Glomerular visceral epithelial cell (primary cell): ENCODE measurements at regions not wholly inside any gene's neighbourhood (a gene's known extent, or its start where the extent isn't known, plus 50 kb on each side); places are given as distances from the start of the nearest gene placed in this dataset.
"Not testable (repeated sequence)": the region's sequence is repeated elsewhere in the genome, so short reads cannot be mapped to it uniquely, and the experiment has no call there.

Source experiments
- DNase-seq: peaks from one replicate; pipeline ENCODE4 v3.0.0-alpha.2; 2016; ENCODE audit errors: extremely low spot score

- DNase-seq: no peak
Observed at GRCh38 chrX:5305452-5305851, 923.2 kb downstream of the NLGN4X start.

- no peak for DNase-seq
Observed at GRCh38 chrX:5295004-5295403, 933.7 kb downstream of the NLGN4X start.

- no peak for DNase-seq
Observed at GRCh38 chrX:5290635-5291034, 938.0 kb downstream of the NLGN4X start.

- DNase-seq: not testable (repeated sequence)
Observed at GRCh38 chrX:5289949-5290348, 938.7 kb downstream of the NLGN4X start.

GRCh38 chrX:5278908-5279307, 949.8 kb downstream of the NLGN4X start:
- no peak for DNase-seq

GRCh38 chrX:5265324-5265850, 963.3 kb downstream of the NLGN4X start:
- DNase-seq: no peak

GRCh38 chrX:5250106-5250505, 978.6 kb downstream of the NLGN4X start:
- DNase-seq: no peak

GRCh38 chrX:5242091-5242790, 986.4 kb downstream of the NLGN4X start:
- DNase-seq: no peak

- no peak for DNase-seq
Observed at GRCh38 chrX:5236749-5237148, 991.9 kb downstream of the NLGN4X start.

GRCh38 chrX:5236096-5236495, 992.6 kb downstream of the NLGN4X start:
- DNase-seq: no peak

- no peak for DNase-seq
Observed at GRCh38 chrX:5233830-5234229, 994.8 kb downstream of the NLGN4X start.

GRCh38 chrX:5220421-5220820, 1008.2 kb downstream of the NLGN4X start:
- DNase-seq: no peak

- DNase-seq: no peak
Observed at GRCh38 chrX:5194806-5195205, 1033.9 kb downstream of the NLGN4X start.

- DNase-seq: no peak
Observed at GRCh38 chrX:5180135-5180741, 1048.4 kb downstream of the NLGN4X start.

GRCh38 chrX:5176766-5177165, 1051.9 kb downstream of the NLGN4X start:
- no peak for DNase-seq

- DNase-seq: no peak
Observed at GRCh38 chrX:5163663-5164062, 1065.0 kb downstream of the NLGN4X start.

- no peak for DNase-seq
Observed at GRCh38 chrX:5155301-5155700, 1073.4 kb downstream of the NLGN4X start.

GRCh38 chrX:5145957-5146356, 1082.7 kb downstream of the NLGN4X start:
- DNase-seq: no peak

- no peak for DNase-seq
Observed at GRCh38 chrX:5142644-5143043, 1086.0 kb downstream of the NLGN4X start.

GRCh38 chrX:5122181-5122678, 1106.4 kb downstream of the NLGN4X start:
- no peak for DNase-seq

GRCh38 chrX:5117816-5118215, 1110.9 kb downstream of the NLGN4X start:
- DNase-seq: no peak

- DNase-seq: peak; percentile 0
Observed at GRCh38 chrX:5113128-5113527, 1115.5 kb downstream of the NLGN4X start.

GRCh38 chrX:5100004-5100403, 1128.7 kb downstream of the NLGN4X start:
- no peak for DNase-seq
